PC-9 (cell line): ENCODE measurements at regions not wholly inside any gene's neighbourhood (a gene's known extent, or its start where the extent isn't known, plus 50 kb on each side); places are given as distances from the start of the nearest gene placed in this dataset.
A peak's percentile ranks its signal among the peaks of the same experiment; 100 is the strongest.

ENCODE experiments used
- BruUV-seq: library from RNA; stranded (reverse); fragments of 400-500 nt; replicated peaks from 2 replicates; lab custom pipeline; 2021; lab: Mats Ljungman, UMichigan
- CTCF ChIA-PET: fragments of 300-600 bp; sonication (Branson Sonifier 250); formaldehyde crosslinking; loops from one replicate; lab custom pipeline; 2022; ENCODE audit warnings: antibody characterized with exemption; lab: Charles Lee
- POLR2A ChIA-PET: fragments of 300-600 bp; sonication (Branson Sonifier 250); formaldehyde crosslinking; loops from one replicate; lab custom pipeline; 2022; ENCODE audit warnings: antibody characterized with exemption; ENCODE audit not compliant: unreplicated experiment; lab: Charles Lee
- DNase-seq, 2 experiments: peaks; one replicate each; pipeline versions ENCODE4 v3.0.0 to v3.0.0-alpha.2; 2015 to 2022; ENCODE audit warnings: mixed read lengths in 1 of 2
- H2AFZ ChIP-seq: fragments of 200-600 bp; sonication (generic); 2 replicates; pipeline ENCODE4 v1.8.1; 2017; ENCODE audit warnings: antibody characterized with exemption
- H3F3A ChIP-seq: fragments of 200-600 bp; sonication (generic); 2 replicates; pipeline ENCODE4 v1.8.1; 2017; ENCODE audit warnings: antibody characterized with exemption, mild to moderate bottlenecking, low read depth; ENCODE audit not compliant: insufficient read depth
- H3K27ac ChIP-seq: fragments of 200-600 bp; sonication (generic); 2 replicates; pipeline ENCODE4 v1.6.1; 2016; ENCODE audit warnings: mixed run types
- H3K27me3 ChIP-seq: fragments of 200-600 bp; sonication (generic); 2 replicates; pipeline ENCODE4 v1.6.1; 2016; ENCODE audit warnings: low read depth, mixed run types; ENCODE audit not compliant: insufficient read depth
- H3K36me3 ChIP-seq: fragments of 200-600 bp; sonication (generic); 2 replicates; pipeline ENCODE4 v1.6.1; 2016; ENCODE audit warnings: low read depth, mixed run types
- H3K4me1 ChIP-seq: fragments of 200-600 bp; sonication (generic); replicated peaks from 2 replicates; pipeline ENCODE4 v1.6.1; 2016; ENCODE audit warnings: mixed run types; ENCODE audit not compliant: insufficient read depth
- H3K4me2 ChIP-seq: fragments of 200-600 bp; sonication (generic); 2 replicates; pipeline ENCODE4 v1.6.1; 2017; ENCODE audit warnings: mixed run types
- H3K4me3 ChIP-seq: fragments of 200-600 bp; sonication (generic); 2 replicates; pipeline ENCODE4 v1.6.1; 2016; ENCODE audit warnings: mixed run types
- H3K79me2 ChIP-seq: fragments of 200-600 bp; sonication (generic); 2 replicates; pipeline ENCODE4 v1.6.1; 2017; ENCODE audit warnings: low read depth, mixed run types
- H3K9me2 ChIP-seq: fragments of 200-600 bp; sonication (generic); 2 replicates; pipeline ENCODE4 v1.8.1; 2017; ENCODE audit warnings: mild to moderate bottlenecking; ENCODE audit not compliant: insufficient read depth
- H3K9me3 ChIP-seq: fragments of 200-600 bp; sonication (generic); 2 replicates; pipeline ENCODE4 v1.8.1; 2016; ENCODE audit warnings: low read depth; ENCODE audit not compliant: insufficient read depth
- H4K20me1 ChIP-seq: fragments of 200-600 bp; sonication (generic); 2 replicates; pipeline ENCODE4 v1.8.1; 2017; ENCODE audit not compliant: insufficient read depth
- EZH2 ChIP-seq: fragments of 200-600 bp; sonication (generic); IDR thresholded peaks from 2 replicates; pipeline ENCODE4 v1.8.0; 2017; ENCODE audit warnings: antibody characterized with exemption, low read depth
- intact Hi-C: fragments of 100-400 bp; cut with micrococcal nuclease; formaldehyde crosslinking; loops from one replicate; pipeline ENCODE4 v1.10.0; 2022; ENCODE audit not compliant: unreplicated experiment
- TF ChIP-seq, protein P1 (sequence below): fragments of 200-600 bp; sonication (generic); conservative IDR thresholded peaks from 2 replicates; pipeline ENCODE4 v1.6.1; 2017; ENCODE audit warnings: mixed run types, antibody characterized with exemption, mild to moderate bottlenecking, moderate library complexity

GRCh38 chr2:18856765-18857164 is 267.4 kb upstream of the NT5C1B start:
- Histone ChIP-seq H3F3A (no peaks in the 10 kb centered on the region), H3K27me3 (no peaks in the 10 kb centered on the region), H3K9me2 (0 out of 2 replicates have a peak, but pooled peaks cover 2% of the 10 kb centered on the region), H3K9me3 (no peaks in the 10 kb centered on the region), H3K4me2 (no peak overlapping the region), H3K79me2 (no peaks in the 10 kb centered on the region), H3K4me1 (no peaks in the 10 kb centered on the region), H3K4me3 (no peak overlapping the region), H3K36me3 (no peaks in the 10 kb centered on the region), H2AFZ (no peak overlapping the region), H3K27ac (no peak overlapping the region), H4K20me1 (no peaks in the 10 kb centered on the region)
- TF ChIP-seq, protein P1, sequence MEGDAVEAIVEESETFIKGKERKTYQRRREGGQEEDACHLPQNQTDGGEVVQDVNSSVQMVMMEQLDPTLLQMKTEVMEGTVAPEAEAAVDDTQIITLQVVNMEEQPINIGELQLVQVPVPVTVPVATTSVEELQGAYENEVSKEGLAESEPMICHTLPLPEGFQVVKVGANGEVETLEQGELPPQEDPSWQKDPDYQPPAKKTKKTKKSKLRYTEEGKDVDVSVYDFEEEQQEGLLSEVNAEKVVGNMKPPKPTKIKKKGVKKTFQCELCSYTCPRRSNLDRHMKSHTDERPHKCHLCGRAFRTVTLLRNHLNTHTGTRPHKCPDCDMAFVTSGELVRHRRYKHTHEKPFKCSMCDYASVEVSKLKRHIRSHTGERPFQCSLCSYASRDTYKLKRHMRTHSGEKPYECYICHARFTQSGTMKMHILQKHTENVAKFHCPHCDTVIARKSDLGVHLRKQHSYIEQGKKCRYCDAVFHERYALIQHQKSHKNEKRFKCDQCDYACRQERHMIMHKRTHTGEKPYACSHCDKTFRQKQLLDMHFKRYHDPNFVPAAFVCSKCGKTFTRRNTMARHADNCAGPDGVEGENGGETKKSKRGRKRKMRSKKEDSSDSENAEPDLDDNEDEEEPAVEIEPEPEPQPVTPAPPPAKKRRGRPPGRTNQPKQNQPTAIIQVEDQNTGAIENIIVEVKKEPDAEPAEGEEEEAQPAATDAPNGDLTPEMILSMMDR, result no peak
- no peak for TF ChIP-seq EZH2
- no TSS peak for BruUV-seq
- POLR2A ChIA-PET, result no interaction called here
- CTCF ChIA-PET, result no interaction called here
- no peak for DNase-seq
- intact Hi-C loops, result no loop called here

GRCh38 chr2:18855027-18855426 is 265.7 kb upstream of the NT5C1B start:
- Histone ChIP-seq H3K27me3 (no peaks in the 10 kb centered on the region), H4K20me1 (no peaks in the 10 kb centered on the region), H3K9me3 (no peaks in the 10 kb centered on the region), H3K4me1 (no peaks in the 10 kb centered on the region), H3K36me3 (no peaks in the 10 kb centered on the region), H3F3A (no peaks in the 10 kb centered on the region), H3K79me2 (no peaks in the 10 kb centered on the region), H2AFZ (no peak overlapping the region), H3K4me3 (no peak overlapping the region), H3K9me2 (no peaks in the 10 kb centered on the region), H3K27ac (no peak overlapping the region), H3K4me2 (no peak overlapping the region)
- BruUV-seq, result no TSS peak
- TF ChIP-seq EZH2, result no peak
- TF ChIP-seq, protein P1, result peak; percentile 58
- ChIA-PET CTCF (no interaction called here), POLR2A (no interaction called here)
- no peak for DNase-seq
- intact Hi-C loops, result no loop called here

DNA sequence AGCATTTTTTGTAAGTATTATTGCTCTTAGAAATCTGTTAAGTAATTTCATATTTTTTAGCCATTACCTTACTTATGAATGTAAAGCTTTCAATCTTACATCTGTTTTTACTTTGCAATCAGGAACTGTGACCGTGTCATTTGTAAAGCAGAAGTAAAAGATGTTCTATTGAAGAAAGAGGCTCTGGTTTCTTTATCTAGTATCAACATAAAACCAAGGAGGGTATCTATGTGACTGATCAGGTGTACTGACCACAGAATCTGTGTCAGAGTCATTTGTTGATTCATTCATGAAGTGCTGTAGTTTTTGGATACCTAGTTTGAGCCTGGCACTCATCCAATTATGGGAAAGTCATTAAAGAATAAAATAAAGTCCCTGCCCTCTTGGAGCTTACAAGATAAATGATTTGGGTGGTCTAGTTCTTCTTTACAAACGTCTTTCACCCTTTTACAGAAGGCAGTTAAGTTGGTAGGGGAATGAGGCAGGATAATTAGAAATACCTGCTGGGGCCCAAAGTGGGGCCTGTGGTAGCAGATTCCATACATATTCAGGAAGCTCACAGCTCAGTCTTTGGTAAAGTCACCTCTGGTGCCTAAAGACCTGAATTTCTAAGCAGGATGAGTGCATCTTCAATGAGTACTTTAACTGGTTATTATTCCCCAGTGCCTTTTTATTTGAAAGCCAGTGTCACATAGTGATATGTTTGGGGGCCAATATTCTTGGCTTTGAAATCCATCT is 260.6 kb upstream of the NT5C1B start:
- CTCF ChIA-PET, result no interaction called here
- no peaks in the 10 kb centered on the region for H3K9me3 ChIP-seq
- H3K9me2 ChIP-seq, result no peaks in the 10 kb centered on the region
- TF ChIP-seq EZH2, result no peak
- TF ChIP-seq, protein P1, result no peak
- no peaks in the 10 kb centered on the region for H3K36me3 ChIP-seq
- POLR2A ChIA-PET, result no interaction called here
- H3K27ac ChIP-seq, result no peak overlapping the region
- H3K4me1 ChIP-seq, result no peaks in the 10 kb centered on the region
- no peak overlapping the region for H2AFZ ChIP-seq
- no peak for DNase-seq
- H4K20me1 ChIP-seq, result no peaks in the 10 kb centered on the region
- no peaks in the 10 kb centered on the region for H3K27me3 ChIP-seq
- no peak overlapping the region for H3K4me2 ChIP-seq
- H3K79me2 ChIP-seq, result no peaks in the 10 kb centered on the region
- BruUV-seq, result no TSS peak
- intact Hi-C loops, result no loop called here
- H3K4me3 ChIP-seq, result no peak overlapping the region
- no peaks in the 10 kb centered on the region for H3F3A ChIP-seq
